Transverse colon (tissue), 4 donors: ENCODE measurements at regions not wholly inside any gene's neighbourhood (a gene's known extent, or its start where the extent isn't known, plus 50 kb on each side); places are given as distances from the start of the nearest gene placed in this dataset.

Experiments
- CTCF ChIP-seq, 5 experiments: fragments of 200-600 bp in 3 of 5; fragments of 450-650 bp in 2 of 5; sonication (generic) in 3 of 5; IDR thresholded peaks; 1 replicate in 2 of 5; 2 replicates in 3 of 5; pipeline ENCODE4 v1.5.1; 2016 to 2017; ENCODE audit warnings: antibody characterized with exemption in 5 of 5, inconsistent platforms in 3 of 5, mild to moderate bottlenecking in 2 of 5, moderate library complexity in 1 of 5
- POLR2AphosphoS5 ChIP-seq, 3 donors: sonication (generic); formaldehyde crosslinking; IDR thresholded peaks; one replicate each; pipeline ENCODE4 v1.6.1; 2016; ENCODE audit warnings: antibody characterized with exemption in 3 of 3

DNA sequence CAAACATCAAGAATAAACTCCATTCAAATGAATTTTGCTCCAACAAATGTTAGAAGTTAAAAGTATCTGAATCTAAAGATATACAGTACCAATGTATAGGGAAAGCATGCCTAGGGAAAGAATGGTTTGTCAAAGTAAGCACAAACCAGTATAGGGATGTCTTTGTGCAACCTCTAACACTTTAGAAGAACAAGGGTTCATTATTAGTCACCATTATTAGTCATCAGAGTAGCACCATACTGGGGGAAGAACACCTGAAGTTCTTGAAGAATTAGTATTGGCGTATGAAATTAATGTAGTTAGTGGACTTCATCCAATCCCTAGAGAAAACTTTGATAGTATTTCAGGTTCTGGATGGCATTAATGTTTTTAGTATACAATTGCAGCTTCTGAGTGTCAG lies 943.7 kb downstream of the METTL15 start:
- no peak for TF ChIP-seq CTCF (IDR thresholded peaks at IDR 0.05)
- TF ChIP-seq POLR2AphosphoS5 (IDR thresholded peaks at IDR 0.05): no peak
